Prostate gland (tissue), 2 donors: ENCODE measurements at regions not wholly inside any gene's neighbourhood (a gene's known extent, or its start where the extent isn't known, plus 50 kb on each side); places are given as distances from the start of the nearest gene placed in this dataset.

Experiments
- DNase-seq: peaks from one replicate; pipeline ENCODE4 v3.0.0-alpha.2; 2019; ENCODE audit warnings: low spot score
- H3K27ac ChIP-seq, 2 donors: fragments of 200-600 bp; sonication (generic); 2 replicates each; pipeline ENCODE4 v1.5.1; 2017 to 2019
- H3K27me3 ChIP-seq: fragments of 200-600 bp; sonication (generic); replicated peaks from 2 replicates; pipeline ENCODE4 v1.5.1; 2019; ENCODE audit not compliant: insufficient read depth
- H3K36me3 ChIP-seq, 2 donors: fragments of 200-600 bp; sonication (generic); 1 replicate in 1 of 2; 2 replicates in 1 of 2; pipeline versions ENCODE4 v1.5.1 to v1.8.1; 2017 to 2019
- H3K4me1 ChIP-seq: fragments of 200-600 bp; sonication (generic); replicated peaks from 2 replicates; pipeline ENCODE4 v1.5.1; 2019
- H3K4me3 ChIP-seq, 2 donors: fragments of 200-600 bp; sonication (generic); 2 replicates each; pipeline ENCODE4 v1.5.1; 2017 to 2019
- H3K9me3 ChIP-seq: fragments of 200-600 bp; sonication (generic); 2 replicates; pipeline ENCODE4 v1.5.1; 2017
- CTCF ChIP-seq, 4 experiments: fragments of 200-600 bp in 2 of 4; fragments of 450-650 bp in 2 of 4; sonication (generic) in 2 of 4; IDR thresholded peaks; 1 replicate in 3 of 4; 2 replicates in 1 of 4; pipeline ENCODE4 v1.5.1; 2016 to 2019; ENCODE audit warnings: antibody characterized with exemption in 4 of 4, mild to moderate bottlenecking in 2 of 4, moderate library complexity in 2 of 4
- POLR2A ChIP-seq: fragments of 450-650 bp; IDR thresholded peaks from one replicate; pipeline ENCODE4 v1.6.1; 2016; ENCODE audit warnings: antibody characterized with exemption, mild to moderate bottlenecking
- POLR2AphosphoS5 ChIP-seq: sonication (generic); formaldehyde crosslinking; IDR thresholded peaks from one replicate; pipeline ENCODE4 v1.6.1; 2017; ENCODE audit warnings: antibody characterized with exemption
- WGBS: methylation state at CpG from one replicate; pipeline ENCODE4 v1.1.5; 2018; 5-methylcytosine and 5-hydroxymethylcytosine counted together
- intact Hi-C: fragments of 100-400 bp; cut with DNase I; formaldehyde crosslinking; loops from one replicate; pipeline ENCODE4 v1.14.2; 2022

GRCh38 chr7:25815711-25816110, 336.3 kb upstream of the NFE2L3 start:
- no peaks in the 10 kb centered on the region for H3K27me3 ChIP-seq
- no peak overlapping the region for H3K27ac ChIP-seq
- 84% methylated on average over 2 of the region's 2 CpGs for WGBS

GRCh38 chr7:25820432-25821040, 331.5 kb upstream of the NFE2L3 start:
- H3K27me3 ChIP-seq = no peaks in the 10 kb centered on the region
- H3K4me3 ChIP-seq = no peak overlapping the region
- H3K9me3 ChIP-seq = no peaks in the 10 kb centered on the region
- no peaks in the 10 kb centered on the region for H3K4me1 ChIP-seq
- no peak for DNase-seq
- intact Hi-C loops = no loop called here
- WGBS = 88% methylated on average over 5 of the region's 5 CpGs
- no peaks in the 10 kb centered on the region for H3K36me3 ChIP-seq
- TF ChIP-seq CTCF (IDR thresholded peaks at IDR 0.05) = no peak
- no peak for TF ChIP-seq POLR2AphosphoS5
- no peak for TF ChIP-seq POLR2A
- H3K27ac ChIP-seq = no peak overlapping the region

More at GRCh38 chr7:25815711-25816110, 336.3 kb upstream of the NFE2L3 start:
- TF ChIP-seq POLR2AphosphoS5 (no peak), POLR2A (no peak), CTCF (IDR thresholded peaks at IDR 0.05) (no peak)
- H3K36me3 ChIP-seq = no peaks in the 10 kb centered on the region
- H3K4me1 ChIP-seq = no peaks in the 10 kb centered on the region
- no peaks in the 10 kb centered on the region for H3K9me3 ChIP-seq
- intact Hi-C loops = no loop called here
- no peak overlapping the region for H3K4me3 ChIP-seq
- no peak for DNase-seq

GRCh38 chr7:25821225-25821624, 330.8 kb upstream of the NFE2L3 start:
- Histone ChIP-seq H3K27ac (no peak overlapping the region), H3K4me3 (no peak overlapping the region), H3K9me3 (no peaks in the 10 kb centered on the region), H3K4me1 (no peaks in the 10 kb centered on the region), H3K36me3 (no peaks in the 10 kb centered on the region), H3K27me3 (no peaks in the 10 kb centered on the region)
- intact Hi-C loops = no loop called here
- no peak for DNase-seq
- WGBS = 88% methylated on average over 3 of the region's 3 CpGs
- TF ChIP-seq POLR2AphosphoS5 (no peak), POLR2A (no peak), CTCF (IDR thresholded peaks at IDR 0.05) (no peak)

GRCh38 chr7:25822823-25823222, 329.2 kb upstream of the NFE2L3 start:
- DNase-seq = no peak
- Histone ChIP-seq H3K4me1 (no peaks in the 10 kb centered on the region), H3K36me3 (no peaks in the 10 kb centered on the region), H3K4me3 (no peak overlapping the region), H3K27me3 (no peaks in the 10 kb centered on the region), H3K27ac (no peak overlapping the region), H3K9me3 (no peaks in the 10 kb centered on the region)
- TF ChIP-seq POLR2AphosphoS5 (no peak), CTCF (IDR thresholded peaks at IDR 0.05) (no peak), POLR2A (no peak)
- intact Hi-C loops = no loop called here
- WGBS = 89% methylated on average over 4 of the region's 4 CpGs

- Histone ChIP-seq H3K27me3 (no peaks in the 10 kb centered on the region), H3K4me3 (no peak overlapping the region), H3K4me1 (no peaks in the 10 kb centered on the region), H3K9me3 (no peaks in the 10 kb centered on the region), H3K36me3 (no peaks in the 10 kb centered on the region), H3K27ac (no peak overlapping the region)
- intact Hi-C loops = no loop called here
- no peak for TF ChIP-seq CTCF (IDR thresholded peaks at IDR 0.05)
- no peak for TF ChIP-seq POLR2AphosphoS5
- DNase-seq = no peak
Measured at GRCh38 chr7:25823571-25823970, 328.4 kb upstream of the NFE2L3 start.
